Panc1 (cell line): ENCODE measurements at regions not wholly inside any gene's neighbourhood (a gene's known extent, or its start where the extent isn't known, plus 50 kb on each side); places are given as distances from the start of the nearest gene placed in this dataset.

ENCODE experiments used
- ATAC-seq: fragments of 200-7000 bp; cut with Tn5 transposase; 2 replicates; pipeline ENCODE4 v1.9.1; 2020; ENCODE audit warnings: mild to moderate bottlenecking, moderate library complexity
- BruUV-seq: library from RNA; stranded (reverse); fragments of 400-500 nt; replicated peaks from 2 replicates; lab custom pipeline; 2021; lab: Mats Ljungman, UMichigan
- CTCF ChIA-PET: fragments of 300-600 bp; sonication (Branson Sonifier 250); formaldehyde crosslinking; loops from one replicate; lab custom pipeline; 2022; ENCODE audit warnings: antibody characterized with exemption; lab: Charles Lee
- POLR2A ChIA-PET: fragments of 300-600 bp; sonication (Branson Sonifier 250); formaldehyde crosslinking; loops from one replicate; lab custom pipeline; 2022; ENCODE audit warnings: antibody characterized with exemption; lab: Charles Lee
- DNase-seq: peaks from one replicate; pipeline ENCODE4 v3.0.0-alpha.2; 2010; ENCODE audit warnings: low read depth, low spot score
- H3K27ac ChIP-seq: 2 replicates; pipeline ENCODE4 v1.5.1; 2011; ENCODE audit warnings: mild to moderate bottlenecking, low read length, inconsistent platforms
- H3K27me3 ChIP-seq: fragments of 200-500 bp; sonication (Bioruptor generic); 2 replicates; pipeline ENCODE4 v1.6.0; 2014; ENCODE audit warnings: low read length, inconsistent platforms; ENCODE audit not compliant: control insufficient read depth, insufficient read depth
- H3K36me3 ChIP-seq: fragments of 200-500 bp; sonication (Bioruptor generic); 2 replicates; pipeline ENCODE4 v1.5.1; 2014; ENCODE audit warnings: inconsistent platforms, mild to moderate bottlenecking, low read length, moderate library complexity; ENCODE audit not compliant: control insufficient read depth, insufficient read depth
- H3K4me1 ChIP-seq: 2 replicates; pipeline ENCODE4 v1.5.1; 2011; ENCODE audit warnings: inconsistent platforms, mild to moderate bottlenecking, low read length, moderate library complexity; ENCODE audit not compliant: control insufficient read depth, insufficient read depth
- H3K4me3 ChIP-seq, 2 experiments: 2 replicates each; pipeline ENCODE4 v1.5.1; 2011 to 2012; ENCODE audit warnings: low read depth in 2 of 2, low read length in 2 of 2, mild to moderate bottlenecking in 2 of 2, inconsistent platforms in 1 of 2, moderate library complexity in 1 of 2
- H3K9me3 ChIP-seq: fragments of 200-500 bp; sonication (Bioruptor generic); 2 replicates; pipeline ENCODE4 v1.5.1; 2014; ENCODE audit warnings: low read depth, mild to moderate bottlenecking, inconsistent platforms, low read length, moderate library complexity; ENCODE audit not compliant: control insufficient read depth, insufficient read depth
- CTCF ChIP-seq: fragments of 450-650 bp; IDR thresholded peaks from 2 replicates; pipeline ENCODE4 v1.5.1; 2017; ENCODE audit warnings: mild to moderate bottlenecking
- POLR2AphosphoS5 ChIP-seq: IDR thresholded peaks from 2 replicates; pipeline ENCODE4 v1.6.1; 2012; ENCODE audit warnings: mild to moderate bottlenecking, low read depth, low read length, moderate library complexity
- REST ChIP-seq, 2 experiments: IDR thresholded peaks; 2 replicates each; pipeline ENCODE4 v1.6.1; 2011 to 2012; ENCODE audit warnings: low read depth in 2 of 2, control low read depth in 1 of 2, low read length in 1 of 2, mild to moderate bottlenecking in 1 of 2, moderate library complexity in 1 of 2; ENCODE audit not compliant: insufficient read depth in 1 of 2
- SIN3A ChIP-seq: IDR thresholded peaks from 2 replicates; pipeline ENCODE4 v1.6.1; 2012; ENCODE audit warnings: low read depth, mild to moderate bottlenecking, low read length, moderate library complexity, borderline replicate concordance; ENCODE audit not compliant: insufficient read depth
- TCF7L2 ChIP-seq: IDR thresholded peaks from 2 replicates; pipeline ENCODE4 v1.6.1; 2011; ENCODE audit warnings: mild to moderate bottlenecking, low read depth, low read length, inconsistent platforms
- in situ Hi-C: cut with HindIII; loops from 2 replicates; pipeline ENCODE4 v1.10.0; 2016; ENCODE audit warnings: low sequenced_read_pairs, low pct_unique_long_range_greater_than_20kb
- intact Hi-C: fragments of 100-400 bp; cut with micrococcal nuclease; formaldehyde crosslinking; loops from one replicate; pipeline ENCODE4 v1.10.0; 2022; ENCODE audit not compliant: unreplicated experiment

GRCh38 chr2:195457873-195458272 lies 199.2 kb upstream of the SLC39A10 start:
- DNase-seq (no peak), ATAC-seq (no peak)
- ChIA-PET POLR2A (no interaction called here), CTCF (no interaction called here)
- Histone ChIP-seq H3K27me3 (no peaks in the 10 kb centered on the region), H3K9me3 (no peaks in the 10 kb centered on the region), H3K4me1 (no peaks in the 10 kb centered on the region), H3K4me3 (no peak overlapping the region), H3K27ac (no peak overlapping the region), H3K36me3 (no peaks in the 10 kb centered on the region)
- no TSS peak for BruUV-seq
- in situ Hi-C loops (no loop called here), intact Hi-C loops (no loop called here)
- TF ChIP-seq POLR2AphosphoS5 (no peak), REST (IDR thresholded peaks at IDR 0.05; ENCODE audit: insufficient read depth in 1 of 2, low read depth in 2 of 2, low read length in 1 of 2) (no peak), CTCF (no peak), SIN3A (no peak), TCF7L2 (no peak)

GRCh38 chr2:195456771-195457170 lies 200.3 kb upstream of the SLC39A10 start:
- no TSS peak for BruUV-seq
- TF ChIP-seq REST (IDR thresholded peaks at IDR 0.05; ENCODE audit: insufficient read depth in 1 of 2, low read depth in 2 of 2, low read length in 1 of 2) (no peak), CTCF (no peak), POLR2AphosphoS5 (no peak)
- DNase-seq: no peak
- intact Hi-C loops: no loop called here
- H3K27me3 ChIP-seq: no peaks in the 10 kb centered on the region
- H3K36me3 ChIP-seq: no peaks in the 10 kb centered on the region
- no peaks in the 10 kb centered on the region for H3K4me1 ChIP-seq
- H3K9me3 ChIP-seq: no peaks in the 10 kb centered on the region
- H3K4me3 ChIP-seq: no peak overlapping the region
- POLR2A ChIA-PET: no interaction called here
- in situ Hi-C loops: no loop called here
- no peak overlapping the region for H3K27ac ChIP-seq
- CTCF ChIA-PET: no interaction called here
- no peak for ATAC-seq
